LNCaP clone FGC (cell line): ENCODE measurements at regions not wholly inside any gene's neighbourhood (a gene's known extent, or its start where the extent isn't known, plus 50 kb on each side); places are given as distances from the start of the nearest gene placed in this dataset.

Experiments
- DNase-seq: peaks from one replicate; pipeline ENCODE4 v3.0.0-alpha.2; 2011; ENCODE audit warnings: low read depth
- H3K4me3 ChIP-seq: 2 replicates; pipeline ENCODE4 v1.5.1; 2011; ENCODE audit warnings: mild to moderate bottlenecking, low read depth, low read length, control low read depth
- TF ChIP-seq, protein P1 (sequence below): IDR thresholded peaks from 2 replicates; pipeline ENCODE4 v1.5.1; 2012; ENCODE audit warnings: mild to moderate bottlenecking; ENCODE audit not compliant: control insufficient read depth, insufficient read depth; ENCODE audit errors: extremely low read depth

- H3K4me3 ChIP-seq: no peak overlapping the region
- DNase-seq: no peak
- TF ChIP-seq, protein P1, sequence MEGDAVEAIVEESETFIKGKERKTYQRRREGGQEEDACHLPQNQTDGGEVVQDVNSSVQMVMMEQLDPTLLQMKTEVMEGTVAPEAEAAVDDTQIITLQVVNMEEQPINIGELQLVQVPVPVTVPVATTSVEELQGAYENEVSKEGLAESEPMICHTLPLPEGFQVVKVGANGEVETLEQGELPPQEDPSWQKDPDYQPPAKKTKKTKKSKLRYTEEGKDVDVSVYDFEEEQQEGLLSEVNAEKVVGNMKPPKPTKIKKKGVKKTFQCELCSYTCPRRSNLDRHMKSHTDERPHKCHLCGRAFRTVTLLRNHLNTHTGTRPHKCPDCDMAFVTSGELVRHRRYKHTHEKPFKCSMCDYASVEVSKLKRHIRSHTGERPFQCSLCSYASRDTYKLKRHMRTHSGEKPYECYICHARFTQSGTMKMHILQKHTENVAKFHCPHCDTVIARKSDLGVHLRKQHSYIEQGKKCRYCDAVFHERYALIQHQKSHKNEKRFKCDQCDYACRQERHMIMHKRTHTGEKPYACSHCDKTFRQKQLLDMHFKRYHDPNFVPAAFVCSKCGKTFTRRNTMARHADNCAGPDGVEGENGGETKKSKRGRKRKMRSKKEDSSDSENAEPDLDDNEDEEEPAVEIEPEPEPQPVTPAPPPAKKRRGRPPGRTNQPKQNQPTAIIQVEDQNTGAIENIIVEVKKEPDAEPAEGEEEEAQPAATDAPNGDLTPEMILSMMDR: no peak
These were observed 263.7 kb upstream of the PPP2R2D start for GRCh38 chr10:131636841-131637724.

GRCh38 chr10:131638049-131638879 is 262.5 kb upstream of the PPP2R2D start:
- TF ChIP-seq, protein P1: no peak
- no peak overlapping the region for H3K4me3 ChIP-seq
- no peak for DNase-seq

DNA sequence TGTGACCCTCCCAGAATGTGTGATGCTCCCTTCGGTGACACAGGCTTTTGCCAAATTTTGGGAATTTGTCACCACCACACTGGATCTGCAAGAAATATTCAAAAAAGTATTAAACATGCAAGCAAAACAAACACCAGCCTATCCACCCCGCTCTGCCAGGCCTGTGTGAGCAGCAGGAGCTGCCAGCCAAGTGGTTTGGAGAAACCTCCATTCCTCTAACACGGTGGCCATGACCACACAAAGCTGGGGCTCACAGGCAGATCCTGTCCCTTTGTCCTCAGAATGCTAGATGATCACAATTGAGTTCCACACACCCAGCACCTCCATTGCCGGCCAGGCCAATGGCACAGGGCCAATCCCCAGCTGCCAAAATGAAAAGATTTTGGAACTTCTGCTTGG is 261.9 kb upstream of the PPP2R2D start:
- no peak overlapping the region for H3K4me3 ChIP-seq
- DNase-seq: no peak
- TF ChIP-seq, protein P1: no peak

DNA sequence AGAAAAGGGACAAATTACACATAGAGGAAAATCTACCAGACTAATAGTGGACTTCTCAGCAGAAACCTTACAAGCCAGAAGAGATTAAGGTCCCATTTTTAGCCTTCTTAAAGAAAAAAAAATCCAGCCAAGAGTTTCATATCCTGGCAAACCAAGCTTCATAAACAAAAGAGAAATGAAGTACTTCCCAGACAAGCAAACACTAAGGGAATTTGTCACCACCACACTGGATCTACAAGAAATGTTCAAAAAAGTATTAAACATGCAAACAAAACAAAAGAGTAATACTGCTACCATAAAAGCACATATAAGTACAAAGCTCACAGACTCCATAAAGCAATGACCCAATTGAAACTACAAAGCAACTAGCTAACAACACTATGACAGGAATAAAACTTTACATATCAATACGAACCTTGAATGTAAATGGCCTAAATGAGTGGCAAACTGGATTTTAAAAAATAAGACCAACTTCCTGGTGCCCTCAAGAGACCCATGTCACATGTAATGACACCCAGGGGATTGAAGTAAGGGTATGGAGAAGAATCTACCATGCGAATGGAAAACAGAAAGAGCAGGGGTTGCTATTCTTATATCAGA is 260.7 kb upstream of the PPP2R2D start:
- DNase-seq: no peak
- no peak overlapping the region for H3K4me3 ChIP-seq
- TF ChIP-seq, protein P1: no peak

DNA sequence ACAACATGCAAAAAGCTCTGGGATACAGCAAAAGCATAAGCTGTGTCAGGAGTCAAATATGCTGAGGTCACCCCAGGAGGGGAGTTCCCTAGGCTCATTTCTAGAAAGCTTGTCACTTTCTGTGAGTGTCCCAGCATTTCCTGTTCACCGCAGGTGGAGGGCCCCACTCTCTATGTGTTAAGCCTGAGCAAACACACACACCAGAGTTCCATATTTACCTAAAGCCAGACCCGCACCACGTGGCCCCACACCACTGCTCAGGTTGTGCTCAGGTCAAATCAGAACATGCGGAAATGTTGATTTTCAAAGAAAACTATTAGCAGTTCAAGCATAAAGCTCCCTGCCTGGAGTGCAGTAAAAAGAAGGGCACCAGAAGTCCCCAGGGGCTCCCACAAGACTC is 259.6 kb upstream of the PPP2R2D start:
- peak; percentile 22 for DNase-seq
- no peak overlapping the region for H3K4me3 ChIP-seq
- TF ChIP-seq, protein P1: peak; percentile 11; the same call in 1 of the 2 replicates

- no peak for DNase-seq
- TF ChIP-seq, protein P1: no peak
These were observed 258.9 kb upstream of the PPP2R2D start for GRCh38 chr10:131641898-131642297.

More at GRCh38 chr10:131641898-131642297, 258.9 kb upstream of the PPP2R2D start:
- H3K4me3 ChIP-seq: no peak overlapping the region
